ENCODE measurements at regions not wholly inside any gene's neighbourhood (a gene's known extent, or its start where the extent isn't known, plus 50 kb on each side); places are given as distances from the start of the nearest gene placed in this dataset.

DNA sequence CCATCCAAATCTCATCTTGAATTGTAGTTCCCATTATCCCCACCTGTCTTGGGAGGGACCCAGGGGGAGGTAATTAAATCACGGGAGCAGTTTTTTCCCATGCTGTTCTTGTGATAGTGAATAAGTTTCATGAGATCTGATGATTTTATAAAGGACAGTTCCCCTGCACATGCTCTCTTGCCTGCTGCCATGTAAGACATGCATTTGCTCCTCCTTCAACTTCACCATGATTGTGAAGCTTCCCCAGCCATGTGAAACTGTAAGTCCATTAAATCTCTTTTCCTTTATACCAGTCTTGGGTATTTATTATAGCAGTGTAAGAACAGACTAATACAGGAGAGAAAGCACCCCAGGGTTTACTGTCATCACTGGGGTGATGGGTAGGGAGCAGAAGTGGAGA, 220.4 kb upstream of the NUDT4 start:
- Histone ChIP-seq H3K4me3 (no peak overlapping the region), H3K27me3 (no peaks in the 10 kb centered on the region), H3K4me1 (no peaks in the 10 kb centered on the region), H3K27ac (no peak overlapping the region), H3K36me3 (no peaks in the 10 kb centered on the region), H3K9me3 (peaks cover 0 to 9% of the 10 kb centered on the region in 2 donors)
- no peak for DNase-seq
- TF ChIP-seq, protein P1, sequence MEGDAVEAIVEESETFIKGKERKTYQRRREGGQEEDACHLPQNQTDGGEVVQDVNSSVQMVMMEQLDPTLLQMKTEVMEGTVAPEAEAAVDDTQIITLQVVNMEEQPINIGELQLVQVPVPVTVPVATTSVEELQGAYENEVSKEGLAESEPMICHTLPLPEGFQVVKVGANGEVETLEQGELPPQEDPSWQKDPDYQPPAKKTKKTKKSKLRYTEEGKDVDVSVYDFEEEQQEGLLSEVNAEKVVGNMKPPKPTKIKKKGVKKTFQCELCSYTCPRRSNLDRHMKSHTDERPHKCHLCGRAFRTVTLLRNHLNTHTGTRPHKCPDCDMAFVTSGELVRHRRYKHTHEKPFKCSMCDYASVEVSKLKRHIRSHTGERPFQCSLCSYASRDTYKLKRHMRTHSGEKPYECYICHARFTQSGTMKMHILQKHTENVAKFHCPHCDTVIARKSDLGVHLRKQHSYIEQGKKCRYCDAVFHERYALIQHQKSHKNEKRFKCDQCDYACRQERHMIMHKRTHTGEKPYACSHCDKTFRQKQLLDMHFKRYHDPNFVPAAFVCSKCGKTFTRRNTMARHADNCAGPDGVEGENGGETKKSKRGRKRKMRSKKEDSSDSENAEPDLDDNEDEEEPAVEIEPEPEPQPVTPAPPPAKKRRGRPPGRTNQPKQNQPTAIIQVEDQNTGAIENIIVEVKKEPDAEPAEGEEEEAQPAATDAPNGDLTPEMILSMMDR (IDR thresholded peaks at IDR 0.05) = no peak
- intact Hi-C loops (cut with DNase I) = no loop called here
- ATAC-seq = no peak

DNA sequence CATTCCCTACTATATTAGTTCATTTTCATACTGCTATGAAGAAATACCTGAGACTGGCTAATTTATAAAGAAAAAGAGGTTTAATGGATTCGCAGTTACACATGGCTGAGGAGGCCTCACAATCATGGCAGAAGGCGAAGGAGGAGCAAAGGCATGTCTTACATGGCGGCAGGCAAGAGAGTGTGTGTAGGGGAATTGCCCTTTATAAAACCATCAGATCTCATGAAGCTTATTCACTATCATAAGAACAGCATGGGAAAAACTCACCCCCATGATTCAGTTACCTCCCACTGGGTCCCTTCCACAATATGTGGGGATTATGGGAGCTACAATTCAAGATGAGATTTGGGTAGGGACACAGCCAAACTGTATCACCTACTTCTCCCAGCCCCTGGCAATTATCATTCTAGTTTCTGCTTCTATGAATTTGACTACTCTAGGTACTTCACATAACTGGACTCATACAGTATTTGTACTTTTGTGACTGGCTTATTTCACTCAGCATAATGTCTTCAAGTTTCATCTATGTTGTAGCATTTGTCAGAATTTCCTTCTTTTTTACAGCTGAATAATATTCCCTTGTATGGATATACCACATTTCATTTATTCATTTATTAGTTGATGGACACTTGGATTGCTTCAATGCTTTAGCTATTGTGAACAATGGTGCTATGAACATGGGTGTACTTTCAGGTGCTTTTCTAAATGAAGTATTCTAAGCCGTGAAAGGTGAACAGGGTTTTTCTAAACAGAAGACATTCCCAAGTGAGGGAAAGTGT, 219.5 kb upstream of the NUDT4 start:
- Histone ChIP-seq H3K4me1 (no peaks in the 10 kb centered on the region), H3K9me3 (peaks cover 0 to 9% of the 10 kb centered on the region in 2 donors), H3K4me3 (no peak overlapping the region), H3K27me3 (no peaks in the 10 kb centered on the region), H3K27ac (no peak overlapping the region), H3K36me3 (no peaks in the 10 kb centered on the region)
- DNase-seq (no peak), ATAC-seq (no peak)
- TF ChIP-seq, protein P1 (IDR thresholded peaks at IDR 0.05) = no peak
- intact Hi-C loops (cut with DNase I) = no loop called here

DNA sequence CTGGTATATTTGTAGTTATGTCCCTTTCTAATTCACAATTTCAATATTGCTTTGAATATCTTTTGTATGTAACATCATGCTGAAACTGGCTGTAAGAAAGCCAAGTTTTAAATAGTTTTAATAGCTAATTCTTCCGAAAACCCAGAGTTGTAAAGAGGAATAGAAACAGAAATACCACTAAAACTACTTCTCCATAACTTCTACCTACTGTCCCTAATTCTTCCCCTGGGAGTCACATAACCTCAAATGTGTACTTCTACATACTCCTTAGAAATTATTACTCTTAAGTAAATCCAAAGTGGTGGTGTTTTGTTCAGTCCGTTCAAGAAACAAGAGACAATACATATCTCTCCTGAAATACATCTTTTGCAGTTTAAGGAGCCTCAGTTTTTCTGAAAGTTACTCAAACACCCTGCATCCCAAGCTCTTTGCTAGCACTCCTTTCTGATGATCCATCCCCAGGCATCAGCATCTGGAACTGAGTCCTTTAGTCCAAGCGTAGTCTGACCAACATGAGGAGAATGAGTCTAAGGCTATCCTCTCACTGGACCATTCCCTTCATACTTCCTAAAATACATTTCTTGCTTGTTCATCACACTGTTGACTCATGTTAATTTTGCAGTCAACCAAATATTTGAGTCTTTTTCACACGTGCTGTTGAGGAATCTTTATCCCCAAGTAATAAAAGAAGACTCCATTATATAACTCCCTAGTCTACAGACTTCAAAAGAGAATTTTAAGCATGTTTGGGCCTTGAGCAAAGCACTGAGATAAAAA, 214.3 kb upstream of the NUDT4 start:
- no peaks in the 10 kb centered on the region for H3K9me3 ChIP-seq
- intact Hi-C loops (cut with DNase I) = no loop called here
- ATAC-seq = no peak
- no peaks in the 10 kb centered on the region for H3K27me3 ChIP-seq
- H3K27ac ChIP-seq = no peak overlapping the region
- H3K4me1 ChIP-seq = peaks cover 4% of the 10 kb centered on the region in 2 donors
- H3K36me3 ChIP-seq = no peaks in the 10 kb centered on the region
- DNase-seq = no peak
- TF ChIP-seq, protein P1 (IDR thresholded peaks at IDR 0.05) = no peak
- H3K4me3 ChIP-seq = no peak overlapping the region

DNA sequence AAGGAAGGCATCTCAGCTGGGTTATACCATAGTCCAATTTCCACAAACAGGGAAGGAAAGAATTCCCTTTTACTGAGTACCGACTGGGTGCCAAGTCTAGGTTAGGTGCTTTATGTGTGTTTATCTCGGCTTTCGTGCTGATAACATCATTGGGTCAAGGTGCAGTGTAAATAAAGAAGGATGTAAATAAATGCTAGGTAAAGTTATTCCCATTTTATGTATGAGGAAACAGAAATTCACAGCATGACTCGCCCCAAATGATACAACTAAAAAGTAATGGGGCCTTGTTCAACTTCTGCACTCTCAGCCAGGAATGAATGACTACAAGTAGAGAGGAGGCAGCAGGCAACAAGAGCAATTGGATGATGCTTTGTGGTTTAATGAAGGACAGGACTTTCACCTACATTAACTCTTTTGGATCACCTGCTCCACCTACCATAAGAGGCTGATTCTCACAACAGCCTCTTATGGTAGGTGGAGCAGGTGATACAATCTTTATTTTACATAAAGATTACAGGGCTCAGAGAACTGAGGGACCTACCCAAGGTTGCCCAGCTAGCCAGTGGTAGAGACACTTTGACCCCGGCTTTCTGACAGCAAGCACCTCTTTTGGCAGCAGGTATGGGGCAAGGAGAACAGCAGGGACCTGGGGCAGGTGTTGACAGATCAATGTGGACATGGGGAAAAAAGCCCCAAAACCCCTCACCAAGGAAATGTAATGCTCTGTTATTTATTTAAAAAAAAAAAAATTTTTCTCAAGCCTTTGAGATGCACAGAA, 213.4 kb upstream of the NUDT4 start:
- TF ChIP-seq, protein P1 (IDR thresholded peaks at IDR 0.05) = no peak
- no peak overlapping the region for H3K27ac ChIP-seq
- H3K4me1 ChIP-seq = peaks cover 4% of the 10 kb centered on the region in 2 donors

More for the DNA sequence above, 213.4 kb upstream of the NUDT4 start:
- ATAC-seq (no peak), DNase-seq (no peak)
- no peaks in the 10 kb centered on the region for H3K36me3 ChIP-seq
- H3K4me3 ChIP-seq = no peak overlapping the region
- intact Hi-C loops (cut with DNase I) = no loop called here
- no peaks in the 10 kb centered on the region for H3K27me3 ChIP-seq
- H3K9me3 ChIP-seq = no peaks in the 10 kb centered on the region

All from left lung (tissue), 4 donors.